Panc1 (cell line): ENCODE measurements at regions not wholly inside any gene's neighbourhood (a gene's known extent, or its start where the extent isn't known, plus 50 kb on each side); places are given as distances from the start of the nearest gene placed in this dataset.
A peak's percentile ranks its signal among the peaks of the same experiment; 100 is the strongest.
"Not testable (repeated sequence)": the region's sequence is repeated elsewhere in the genome, so short reads cannot be mapped to it uniquely, and the experiment has no call there.

Experiments
- ATAC-seq: fragments of 200-7000 bp; cut with Tn5 transposase; 2 replicates; pipeline ENCODE4 v1.9.1; 2020; ENCODE audit warnings: mild to moderate bottlenecking, moderate library complexity
- BruUV-seq: library from RNA; stranded (reverse); fragments of 400-500 nt; replicated peaks from 2 replicates; lab custom pipeline; 2021; lab: Mats Ljungman, UMichigan
- CTCF ChIA-PET: fragments of 300-600 bp; sonication (Branson Sonifier 250); formaldehyde crosslinking; loops from one replicate; lab custom pipeline; 2022; ENCODE audit warnings: antibody characterized with exemption; lab: Charles Lee
- POLR2A ChIA-PET: fragments of 300-600 bp; sonication (Branson Sonifier 250); formaldehyde crosslinking; loops from one replicate; lab custom pipeline; 2022; ENCODE audit warnings: antibody characterized with exemption; lab: Charles Lee
- DNase-seq: peaks from one replicate; pipeline ENCODE4 v3.0.0-alpha.2; 2010; ENCODE audit warnings: low read depth, low spot score
- H3K27ac ChIP-seq: 2 replicates; pipeline ENCODE4 v1.5.1; 2011; ENCODE audit warnings: mild to moderate bottlenecking, low read length, inconsistent platforms
- H3K27me3 ChIP-seq: fragments of 200-500 bp; sonication (Bioruptor generic); 2 replicates; pipeline ENCODE4 v1.6.0; 2014; ENCODE audit warnings: low read length, inconsistent platforms; ENCODE audit not compliant: control insufficient read depth, insufficient read depth
- H3K36me3 ChIP-seq: fragments of 200-500 bp; sonication (Bioruptor generic); 2 replicates; pipeline ENCODE4 v1.5.1; 2014; ENCODE audit warnings: inconsistent platforms, mild to moderate bottlenecking, low read length, moderate library complexity; ENCODE audit not compliant: control insufficient read depth, insufficient read depth
- H3K4me1 ChIP-seq: 2 replicates; pipeline ENCODE4 v1.5.1; 2011; ENCODE audit warnings: inconsistent platforms, mild to moderate bottlenecking, low read length, moderate library complexity; ENCODE audit not compliant: control insufficient read depth, insufficient read depth
- H3K4me3 ChIP-seq, 2 experiments: 2 replicates each; pipeline ENCODE4 v1.5.1; 2011 to 2012; ENCODE audit warnings: low read depth in 2 of 2, low read length in 2 of 2, mild to moderate bottlenecking in 2 of 2, inconsistent platforms in 1 of 2, moderate library complexity in 1 of 2
- H3K9me3 ChIP-seq: fragments of 200-500 bp; sonication (Bioruptor generic); 2 replicates; pipeline ENCODE4 v1.5.1; 2014; ENCODE audit warnings: low read depth, mild to moderate bottlenecking, inconsistent platforms, low read length, moderate library complexity; ENCODE audit not compliant: control insufficient read depth, insufficient read depth
- POLR2AphosphoS5 ChIP-seq: IDR thresholded peaks from 2 replicates; pipeline ENCODE4 v1.6.1; 2012; ENCODE audit warnings: mild to moderate bottlenecking, low read depth, low read length, moderate library complexity
- SIN3A ChIP-seq: IDR thresholded peaks from 2 replicates; pipeline ENCODE4 v1.6.1; 2012; ENCODE audit warnings: low read depth, mild to moderate bottlenecking, low read length, moderate library complexity, borderline replicate concordance; ENCODE audit not compliant: insufficient read depth
- TCF7L2 ChIP-seq: IDR thresholded peaks from 2 replicates; pipeline ENCODE4 v1.6.1; 2011; ENCODE audit warnings: mild to moderate bottlenecking, low read depth, low read length, inconsistent platforms
- in situ Hi-C: cut with HindIII; loops from 2 replicates; pipeline ENCODE4 v1.10.0; 2016; ENCODE audit warnings: low sequenced_read_pairs, low pct_unique_long_range_greater_than_20kb
- intact Hi-C: fragments of 100-400 bp; cut with micrococcal nuclease; formaldehyde crosslinking; loops from one replicate; pipeline ENCODE4 v1.10.0; 2022; ENCODE audit not compliant: unreplicated experiment
- TF ChIP-seq, protein P1 (sequence below): fragments of 450-650 bp; IDR thresholded peaks from 2 replicates; pipeline ENCODE4 v1.5.1; 2017; ENCODE audit warnings: mild to moderate bottlenecking
- TF ChIP-seq, protein P2 (sequence below), 2 experiments: IDR thresholded peaks; 2 replicates each; pipeline ENCODE4 v1.6.1; 2011 to 2012; ENCODE audit warnings: low read depth in 2 of 2, control low read depth in 1 of 2, low read length in 1 of 2, mild to moderate bottlenecking in 1 of 2, moderate library complexity in 1 of 2; ENCODE audit not compliant: insufficient read depth in 1 of 2

DNA sequence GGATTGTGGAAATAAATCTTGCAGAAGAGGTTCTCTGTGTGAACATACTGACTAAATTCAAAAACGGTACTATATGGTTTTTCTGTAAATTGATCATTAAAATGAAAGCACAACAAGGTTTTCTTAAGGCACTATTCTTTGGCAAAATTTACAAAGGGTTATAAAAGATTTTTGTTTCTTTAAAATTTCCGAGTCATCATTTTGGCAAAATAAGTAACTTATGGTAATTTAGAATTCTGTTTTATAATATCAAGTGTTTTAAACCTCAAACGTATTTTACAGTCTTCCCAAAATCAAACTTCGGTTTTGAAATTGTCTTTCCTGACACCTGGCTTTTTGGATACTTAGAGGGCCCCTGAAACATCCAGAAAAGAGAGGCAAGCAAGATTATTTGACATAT is 101.9 kb upstream of the TFPI start:
- DNase-seq (no peak), ATAC-seq (no peak)
- BruUV-seq = no TSS peak
- CTCF ChIA-PET = no interaction called here
- no peak overlapping the region for H3K27ac ChIP-seq
- H3K4me1 ChIP-seq = no peaks in the 10 kb centered on the region
- in situ Hi-C loops (no loop called here), intact Hi-C loops (no loop called here)
- H3K9me3 ChIP-seq = no peaks in the 10 kb centered on the region
- POLR2A ChIA-PET = no interaction called here
- no peaks in the 10 kb centered on the region for H3K27me3 ChIP-seq
- TF ChIP-seq, protein P1, sequence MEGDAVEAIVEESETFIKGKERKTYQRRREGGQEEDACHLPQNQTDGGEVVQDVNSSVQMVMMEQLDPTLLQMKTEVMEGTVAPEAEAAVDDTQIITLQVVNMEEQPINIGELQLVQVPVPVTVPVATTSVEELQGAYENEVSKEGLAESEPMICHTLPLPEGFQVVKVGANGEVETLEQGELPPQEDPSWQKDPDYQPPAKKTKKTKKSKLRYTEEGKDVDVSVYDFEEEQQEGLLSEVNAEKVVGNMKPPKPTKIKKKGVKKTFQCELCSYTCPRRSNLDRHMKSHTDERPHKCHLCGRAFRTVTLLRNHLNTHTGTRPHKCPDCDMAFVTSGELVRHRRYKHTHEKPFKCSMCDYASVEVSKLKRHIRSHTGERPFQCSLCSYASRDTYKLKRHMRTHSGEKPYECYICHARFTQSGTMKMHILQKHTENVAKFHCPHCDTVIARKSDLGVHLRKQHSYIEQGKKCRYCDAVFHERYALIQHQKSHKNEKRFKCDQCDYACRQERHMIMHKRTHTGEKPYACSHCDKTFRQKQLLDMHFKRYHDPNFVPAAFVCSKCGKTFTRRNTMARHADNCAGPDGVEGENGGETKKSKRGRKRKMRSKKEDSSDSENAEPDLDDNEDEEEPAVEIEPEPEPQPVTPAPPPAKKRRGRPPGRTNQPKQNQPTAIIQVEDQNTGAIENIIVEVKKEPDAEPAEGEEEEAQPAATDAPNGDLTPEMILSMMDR = no peak
- TF ChIP-seq POLR2AphosphoS5 (no peak), SIN3A (no peak), TCF7L2 (no peak)
- TF ChIP-seq, protein P2, sequence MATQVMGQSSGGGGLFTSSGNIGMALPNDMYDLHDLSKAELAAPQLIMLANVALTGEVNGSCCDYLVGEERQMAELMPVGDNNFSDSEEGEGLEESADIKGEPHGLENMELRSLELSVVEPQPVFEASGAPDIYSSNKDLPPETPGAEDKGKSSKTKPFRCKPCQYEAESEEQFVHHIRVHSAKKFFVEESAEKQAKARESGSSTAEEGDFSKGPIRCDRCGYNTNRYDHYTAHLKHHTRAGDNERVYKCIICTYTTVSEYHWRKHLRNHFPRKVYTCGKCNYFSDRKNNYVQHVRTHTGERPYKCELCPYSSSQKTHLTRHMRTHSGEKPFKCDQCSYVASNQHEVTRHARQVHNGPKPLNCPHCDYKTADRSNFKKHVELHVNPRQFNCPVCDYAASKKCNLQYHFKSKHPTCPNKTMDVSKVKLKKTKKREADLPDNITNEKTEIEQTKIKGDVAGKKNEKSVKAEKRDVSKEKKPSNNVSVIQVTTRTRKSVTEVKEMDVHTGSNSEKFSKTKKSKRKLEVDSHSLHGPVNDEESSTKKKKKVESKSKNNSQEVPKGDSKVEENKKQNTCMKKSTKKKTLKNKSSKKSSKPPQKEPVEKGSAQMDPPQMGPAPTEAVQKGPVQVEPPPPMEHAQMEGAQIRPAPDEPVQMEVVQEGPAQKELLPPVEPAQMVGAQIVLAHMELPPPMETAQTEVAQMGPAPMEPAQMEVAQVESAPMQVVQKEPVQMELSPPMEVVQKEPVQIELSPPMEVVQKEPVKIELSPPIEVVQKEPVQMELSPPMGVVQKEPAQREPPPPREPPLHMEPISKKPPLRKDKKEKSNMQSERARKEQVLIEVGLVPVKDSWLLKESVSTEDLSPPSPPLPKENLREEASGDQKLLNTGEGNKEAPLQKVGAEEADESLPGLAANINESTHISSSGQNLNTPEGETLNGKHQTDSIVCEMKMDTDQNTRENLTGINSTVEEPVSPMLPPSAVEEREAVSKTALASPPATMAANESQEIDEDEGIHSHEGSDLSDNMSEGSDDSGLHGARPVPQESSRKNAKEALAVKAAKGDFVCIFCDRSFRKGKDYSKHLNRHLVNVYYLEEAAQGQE (IDR thresholded peaks at IDR 0.05; ENCODE audit: insufficient read depth in 1 of 2, low read depth in 2 of 2, low read length in 1 of 2) = no peak
- no peaks in the 10 kb centered on the region for H3K36me3 ChIP-seq
- H3K4me3 ChIP-seq = no peak overlapping the region

DNA sequence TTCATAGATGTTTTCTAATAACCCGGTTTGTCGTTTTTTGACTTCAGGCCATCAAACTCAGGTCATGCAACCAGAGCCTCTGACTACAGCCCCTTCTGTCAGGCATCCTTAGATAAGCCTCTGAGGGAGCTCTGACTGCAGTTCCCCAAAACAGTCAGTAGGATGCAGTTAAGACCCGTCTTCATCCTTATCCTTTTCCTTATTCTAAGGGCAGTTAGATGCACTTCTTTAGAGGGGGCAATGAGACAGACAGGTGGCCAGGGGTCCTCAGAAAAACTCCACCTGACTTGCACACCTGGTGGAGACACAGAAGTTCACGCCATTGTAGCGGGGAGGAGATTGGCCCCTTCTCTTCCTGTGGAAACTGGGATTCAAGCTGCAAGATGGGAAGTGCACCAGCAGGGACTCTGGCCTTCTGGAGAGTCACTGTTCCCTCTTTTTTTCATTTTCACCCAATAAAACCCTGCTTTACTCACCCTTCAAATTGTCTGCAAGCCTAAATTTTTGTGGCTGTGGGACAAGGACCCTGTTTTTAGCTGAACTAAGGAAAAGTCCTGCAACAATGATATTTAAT is 104.8 kb upstream of the TFPI start:
- TF ChIP-seq, protein P1 = peak; percentile 61
- no peak for TF ChIP-seq TCF7L2
- ChIA-PET CTCF (interaction anchor here (0.6 to 0.7 kb wide), 2 partner anchors 42 to 186 kb away, joined by 3 read pairs; no protein-coding TSS in a partner anchor), POLR2A (interaction anchor here (0.7 kb wide), 1 partner anchor 701 kb away, joined by 3 read pairs; no protein-coding TSS in a partner anchor)
- H3K9me3 ChIP-seq = no peaks in the 10 kb centered on the region
- H3K4me3 ChIP-seq = no peak overlapping the region
- in situ Hi-C loops (no loop called here), intact Hi-C loops (no loop called here)
- ATAC-seq = peak; percentile 69; the same call in 1 of the 2 replicates
- no TSS peak for BruUV-seq
- DNase-seq = no peak
- H3K4me1 ChIP-seq = no peaks in the 10 kb centered on the region
- H3K27ac ChIP-seq = no peak overlapping the region
- no peaks in the 10 kb centered on the region for H3K36me3 ChIP-seq
- no peaks in the 10 kb centered on the region for H3K27me3 ChIP-seq

DNA sequence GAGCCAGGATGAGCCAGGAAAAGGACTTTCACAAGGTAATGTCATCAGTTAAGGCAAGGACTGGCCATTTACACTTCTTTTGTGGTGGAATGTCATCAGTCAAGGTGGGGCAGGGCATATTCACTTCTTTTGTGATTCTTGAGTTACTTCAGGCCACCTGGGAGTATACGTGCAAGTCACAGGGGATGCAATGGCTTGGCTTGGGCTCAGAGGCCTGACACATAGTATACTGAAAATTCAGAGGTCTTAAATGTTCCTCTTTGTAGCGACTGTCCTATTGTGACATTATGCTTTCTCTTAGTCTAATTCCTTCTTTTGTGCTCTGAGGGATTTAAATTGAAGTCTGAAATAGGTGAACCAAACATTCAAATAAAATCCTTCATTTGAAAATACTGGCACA is 121.8 kb upstream of the TFPI start:
- DNase-seq, BruUV-seq, POLR2A ChIA-PET, ATAC-seq, H3K4me1 ChIP-seq, H3K4me3 ChIP-seq, H3K36me3 ChIP-seq, H3K9me3 ChIP-seq, in situ Hi-C loops, intact Hi-C loops, CTCF ChIA-PET, H3K27ac ChIP-seq, H3K27me3 ChIP-seq: not testable (repeated sequence)
